ENCODE measurements at regions not wholly inside any gene's neighbourhood (a gene's known extent, or its start where the extent isn't known, plus 50 kb on each side); places are given as distances from the start of the nearest gene placed in this dataset.

DNA sequence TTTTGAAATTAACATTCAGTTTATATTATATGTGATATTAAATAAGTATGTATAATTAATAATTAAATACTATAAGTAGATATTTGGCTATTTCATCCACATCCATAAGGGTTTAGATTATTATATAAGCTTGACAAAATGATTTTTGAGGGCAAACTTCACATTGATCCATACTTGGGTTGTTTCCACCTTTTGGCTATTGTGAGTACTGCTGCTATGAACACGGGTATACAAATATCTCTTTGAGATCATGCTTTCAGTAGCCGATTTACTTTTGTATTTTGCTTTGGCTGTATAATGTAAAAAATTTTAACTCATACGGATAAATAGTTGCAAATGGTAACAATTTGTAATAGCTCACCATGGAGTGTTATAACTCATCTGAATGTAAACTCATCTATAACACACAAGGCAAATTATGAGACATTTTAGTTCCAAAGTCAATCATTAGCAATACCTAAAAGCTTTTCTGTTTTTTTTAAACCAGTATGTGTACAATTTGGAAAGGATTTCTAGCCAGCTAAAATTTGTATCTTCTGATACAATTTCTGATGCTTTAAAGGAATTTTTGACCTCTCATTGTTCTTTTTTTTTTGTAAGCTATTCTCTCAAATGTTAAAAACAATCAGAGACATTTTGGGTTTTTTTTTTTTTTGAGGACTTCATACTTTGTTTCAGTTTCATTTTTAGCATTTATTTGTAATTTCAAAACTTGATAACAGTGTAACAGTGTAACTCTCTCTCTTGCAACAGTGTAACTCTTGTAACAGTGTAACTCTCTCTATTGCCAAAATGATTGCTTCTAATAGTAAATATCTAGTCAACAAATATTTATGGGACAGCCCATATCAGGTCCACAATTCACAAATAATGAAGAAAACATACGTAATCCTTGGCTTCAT lies 51.8 kb upstream of the ARX start:
- FAIRE-seq (peak; percentile 55), DNase-seq (ENCODE audit: extremely low spot score, insufficient read length, low read depth) (no peak)

GRCh38 chrX:25066131-25066530 lies 50.4 kb upstream of the ARX start:
- no peak for FAIRE-seq
- DNase-seq (ENCODE audit: extremely low spot score, insufficient read length, low read depth): no peak
